Lower leg skin (tissue), 4 donors: ENCODE measurements at regions not wholly inside any gene's neighbourhood (a gene's known extent, or its start where the extent isn't known, plus 50 kb on each side); places are given as distances from the start of the nearest gene placed in this dataset.

ENCODE experiments used
- DNase-seq, 2 donors: peaks; one replicate each; pipeline ENCODE4 v3.0.0-alpha.2; 2019; ENCODE audit warnings: low spot score in 2 of 2
- H3K4me3 ChIP-seq: fragments of 200-600 bp; sonication (generic); 2 replicates; pipeline ENCODE4 v1.5.1; 2017; ENCODE audit warnings: mild to moderate bottlenecking, low read depth; ENCODE audit not compliant: poor library complexity, severe bottlenecking
- CTCF ChIP-seq, 3 donors: fragments of 450-650 bp; IDR thresholded peaks; one replicate each; pipeline ENCODE4 v1.5.1; 2016; ENCODE audit warnings: antibody characterized with exemption in 3 of 3, mild to moderate bottlenecking in 3 of 3, moderate library complexity in 2 of 3
- POLR2A ChIP-seq, 2 donors: fragments of 450-650 bp; IDR thresholded peaks; one replicate each; pipeline ENCODE4 v1.6.1; 2016 to 2017; ENCODE audit warnings: antibody characterized with exemption in 2 of 2, mild to moderate bottlenecking in 1 of 2, moderate library complexity in 1 of 2
- WGBS, 2 donors: methylation state at CpG; one replicate each; pipeline ENCODE4 v1.1.5; 2018; 5-methylcytosine and 5-hydroxymethylcytosine counted together
- intact Hi-C: fragments of 100-400 bp; cut with DNase I; formaldehyde crosslinking; loops from one replicate; pipeline ENCODE4 v1.15.0; 2023; ENCODE audit warnings: low total_unique reads

GRCh38 chr3:8443829-8444791 is 57.5 kb upstream of the LMCD1 start:
- DNase-seq, result peak; percentile 65 to 94
- intact Hi-C loops, result loop anchor here (5.0 kb wide), 1 partner anchor 178 kb away; no protein-coding TSS in a partner anchor
- 46% methylated on average over 15 of the region's 15 CpGs for WGBS, 2 donors
- no peak overlapping the region for H3K4me3 ChIP-seq
- TF ChIP-seq CTCF (IDR thresholded peaks at IDR 0.05) (peak in 1 of 3 donors; percentile 91), POLR2A (IDR thresholded peaks at IDR 0.05) (no peak)

GRCh38 chr3:8444883-8445282 is 56.7 kb upstream of the LMCD1 start:
- TF ChIP-seq POLR2A (IDR thresholded peaks at IDR 0.05), result no peak
- TF ChIP-seq CTCF (IDR thresholded peaks at IDR 0.05), result no peak
- intact Hi-C loops, result loop anchor here (5.0 kb wide), 1 partner anchor 177 kb away; no protein-coding TSS in a partner anchor
- 93 to 97% methylated on average over 3 of the region's 3 CpGs for WGBS, 2 donors
- no peak overlapping the region for H3K4me3 ChIP-seq
- no peak for DNase-seq

- intact Hi-C loops, result no loop called here
- H3K4me3 ChIP-seq, result no peak overlapping the region
- TF ChIP-seq CTCF (IDR thresholded peaks at IDR 0.05) (no peak), POLR2A (IDR thresholded peaks at IDR 0.05) (no peak)
- 32 to 41% methylated on average over 2 of the region's 2 CpGs for WGBS, 2 donors
- no peak for DNase-seq
These were observed 55.8 kb upstream of the LMCD1 start for GRCh38 chr3:8445861-8446260.

- TF ChIP-seq POLR2A (IDR thresholded peaks at IDR 0.05) (no peak), CTCF (IDR thresholded peaks at IDR 0.05) (no peak)
- DNase-seq, result no peak
- intact Hi-C loops, result no loop called here
- no peak overlapping the region for H3K4me3 ChIP-seq
- 82 to 92% methylated on average over 2 of the region's 2 CpGs for WGBS, 2 donors
These were observed 54.8 kb upstream of the LMCD1 start for GRCh38 chr3:8446845-8447244.

- intact Hi-C loops, result no loop called here
- DNase-seq, result no peak
- TF ChIP-seq POLR2A (IDR thresholded peaks at IDR 0.05) (no peak), CTCF (IDR thresholded peaks at IDR 0.05) (no peak)
These were observed 51.0 kb upstream of the LMCD1 start for GRCh38 chr3:8450618-8451017.

More at GRCh38 chr3:8450618-8451017, 51.0 kb upstream of the LMCD1 start:
- H3K4me3 ChIP-seq, result no peak overlapping the region
